Left renal pelvis (tissue), 4 donors: ENCODE measurements at regions not wholly inside any gene's neighbourhood (a gene's known extent, or its start where the extent isn't known, plus 50 kb on each side); places are given as distances from the start of the nearest gene placed in this dataset.
A peak's percentile ranks its signal among the peaks of the same experiment; 100 is the strongest.
"Not testable (repeated sequence)": the region's sequence is repeated elsewhere in the genome, so short reads cannot be mapped to it uniquely, and the experiment has no call there.

Experiments
- DNase-seq, 4 donors: peaks; one replicate each; pipeline ENCODE4 v3.0.0-alpha.2; 2013; ENCODE audit warnings: low read depth in 4 of 4, low spot score in 3 of 4

- DNase-seq, result no peak
Observed at GRCh38 chr13:81051873-81052272, 710.9 kb upstream of the SPRY2 start.

GRCh38 chr13:81048026-81048461, 707.1 kb upstream of the SPRY2 start:
- no peak for DNase-seq

GRCh38 chr13:81041761-81042160, 700.8 kb upstream of the SPRY2 start:
- DNase-seq, result no peak

- DNase-seq, result no peak
Observed at GRCh38 chr13:81031996-81032395, 691.1 kb upstream of the SPRY2 start.

GRCh38 chr13:81025091-81025490, 684.2 kb upstream of the SPRY2 start:
- no peak for DNase-seq

- no peak for DNase-seq
Observed at GRCh38 chr13:81021284-81021840, 680.4 kb upstream of the SPRY2 start.

GRCh38 chr13:81020010-81020409, 679.1 kb upstream of the SPRY2 start:
- DNase-seq, result no peak

- no peak for DNase-seq
Observed at GRCh38 chr13:81018936-81019335, 678.0 kb upstream of the SPRY2 start.

GRCh38 chr13:81017513-81018152, 676.7 kb upstream of the SPRY2 start:
- DNase-seq, result peak; percentile 14 to 22 (median 19)

- DNase-seq, result no peak
Observed at GRCh38 chr13:81012031-81012430, 671.1 kb upstream of the SPRY2 start.

GRCh38 chr13:81001828-81002385, 661.0 kb upstream of the SPRY2 start:
- DNase-seq, result no peak

- not testable (repeated sequence) for DNase-seq
Observed at GRCh38 chr13:80998603-80999002, 657.7 kb upstream of the SPRY2 start.

- no peak for DNase-seq
Observed at GRCh38 chr13:80989747-80990146, 648.8 kb upstream of the SPRY2 start.

- DNase-seq, result no peak
Observed at GRCh38 chr13:80989241-80989640, 648.3 kb upstream of the SPRY2 start.

GRCh38 chr13:80988391-80989151, 647.6 kb upstream of the SPRY2 start:
- no peak for DNase-seq

GRCh38 chr13:80979035-80979641, 638.2 kb upstream of the SPRY2 start:
- peak; percentile 8 to 28 (median 14) for DNase-seq

GRCh38 chr13:80977168-80977567, 636.2 kb upstream of the SPRY2 start:
- no peak for DNase-seq

- no peak for DNase-seq
Observed at GRCh38 chr13:80975903-80976302, 635.0 kb upstream of the SPRY2 start.

GRCh38 chr13:80973721-80974120, 632.8 kb upstream of the SPRY2 start:
- no peak for DNase-seq

GRCh38 chr13:80972857-80973478, 632.0 kb upstream of the SPRY2 start:
- no peak for DNase-seq

- DNase-seq, result no peak
Observed at GRCh38 chr13:80965097-80965496, 624.2 kb upstream of the SPRY2 start.
